AG09319 (cell line): ENCODE measurements at regions not wholly inside any gene's neighbourhood (a gene's known extent, or its start where the extent isn't known, plus 50 kb on each side); places are given as distances from the start of the nearest gene placed in this dataset.

Experiments
- DNase-seq: peaks from one replicate; pipeline ENCODE4 v3.0.0-alpha.2; 2010; ENCODE audit warnings: low read depth; ENCODE audit errors: extremely low read depth
- CTCF ChIP-seq: IDR thresholded peaks from 2 replicates; pipeline ENCODE4 v1.5.1; 2011; ENCODE audit warnings: low read depth, mild to moderate bottlenecking, inconsistent platforms, low read length, moderate library complexity

- DNase-seq = no peak
- no peak for TF ChIP-seq CTCF
Observed at GRCh38 chr5:88368201-88368600, 99.6 kb upstream of the TMEM161B start.

GRCh38 chr5:88364991-88365390 lies 96.3 kb upstream of the TMEM161B start:
- TF ChIP-seq CTCF = no peak
- no peak for DNase-seq

GRCh38 chr5:88355490-88356050 lies 86.9 kb upstream of the TMEM161B start:
- TF ChIP-seq CTCF = no peak
- no peak for DNase-seq

GRCh38 chr5:88325868-88326267 lies 57.2 kb upstream of the TMEM161B start:
- no peak for DNase-seq
- no peak for TF ChIP-seq CTCF

GRCh38 chr5:88322785-88323184 lies 54.1 kb upstream of the TMEM161B start:
- TF ChIP-seq CTCF = no peak
- no peak for DNase-seq
